HCT116 (cell line): ENCODE measurements at regions not wholly inside any gene's neighbourhood (a gene's known extent, or its start where the extent isn't known, plus 50 kb on each side); places are given as distances from the start of the nearest gene placed in this dataset.

ENCODE experiments used
- ATAC-seq: fragments of 200-7000 bp; cut with Tn5 transposase; 2 replicates; pipeline ENCODE4 v1.9.1; 2020; ENCODE audit warnings: mild to moderate bottlenecking, moderate library complexity
- BruUV-seq: library from RNA; stranded (reverse); fragments of 400-500 nt; replicated peaks from 2 replicates; lab custom pipeline; 2021; lab: Mats Ljungman, UMichigan
- CTCF ChIA-PET: fragments of 300-600 bp; sonication (Branson Sonifier 250); formaldehyde crosslinking; loops from one replicate; lab custom pipeline; 2021; ENCODE audit warnings: antibody characterized with exemption; lab: Charles Lee
- POLR2A ChIA-PET: fragments of 300-600, 350-600 bp; sonication (Branson Sonifier 250); formaldehyde crosslinking; loops from one replicate; lab custom pipeline; 2021; ENCODE audit warnings: antibody characterized with exemption; lab: Charles Lee
- RAD21 ChIA-PET, 2 experiments: fragments of 300-600 bp; sonication (Branson Sonifier 250); formaldehyde crosslinking; loops; one replicate each; lab custom pipeline; 2023; ENCODE audit warnings: low total read pairs in 2 of 2; ENCODE audit not compliant: uncharacterized antibody in 2 of 2, unreplicated experiment in 2 of 2, low non-redundant PET in 1 of 2; lab: Charles Lee
- DNase-seq: peaks from one replicate; pipeline ENCODE4 v3.0.0-alpha.2; 2010; ENCODE audit warnings: low read depth, low spot score
- H2AFZ ChIP-seq: fragments of 200-600 bp; shearing (Covaris generic), sonication (generic); 2 replicates; pipeline ENCODE4 v1.6.1; 2017; ENCODE audit warnings: low read depth, mixed run types, mixed read lengths, antibody characterized with exemption, low read length; ENCODE audit not compliant: poor library complexity, severe bottlenecking
- H3K27ac ChIP-seq: 2 replicates; pipeline ENCODE4 v1.5.1; 2012; ENCODE audit warnings: low read depth, low read length
- H3K27me3 ChIP-seq: fragments of 200-600 bp; sonication (generic); 2 replicates; pipeline ENCODE4 v1.6.1; 2016; ENCODE audit warnings: mixed run types, low read length, mixed read lengths; ENCODE audit not compliant: insufficient read depth
- H3K36me3 ChIP-seq, 2 experiments: fragments of 200-500 bp in 1 of 2; fragments of 200-600 bp in 1 of 2; sonication (Bioruptor generic) in 1 of 2; sonication (generic) in 1 of 2; 2 replicates each; pipeline versions ENCODE4 v1.5.1 to v1.6.1; 2014 to 2016; ENCODE audit warnings: low read length in 2 of 2, inconsistent platforms in 1 of 2, mixed read lengths in 1 of 2, mixed run types in 1 of 2; ENCODE audit not compliant: insufficient read depth in 2 of 2, control insufficient read depth in 1 of 2
- H3K4me1 ChIP-seq, 2 experiments: fragments of 200-600 bp in 1 of 2; sonication (generic) in 1 of 2; 2 replicates each; pipeline versions ENCODE4 v1.5.1 to v1.6.1; 2012 to 2017; ENCODE audit warnings: low read length in 2 of 2, inconsistent platforms in 1 of 2, mild to moderate bottlenecking in 1 of 2, mixed read lengths in 1 of 2, mixed run types in 1 of 2, moderate library complexity in 1 of 2; ENCODE audit not compliant: insufficient read depth in 2 of 2, control insufficient read depth in 1 of 2
- H3K4me2 ChIP-seq: fragments of 200-600 bp; sonication (generic); 2 replicates; pipeline ENCODE4 v1.6.1; 2017; ENCODE audit warnings: mixed run types, low read length, mixed read lengths
- H3K4me3 ChIP-seq, 2 experiments: fragments of 200-600 bp in 1 of 2; sonication (generic) in 1 of 2; replicated peaks in 1 of 2; 2 replicates each; pipeline ENCODE4 v1.5.1; 2011 to 2016; ENCODE audit warnings: low read length in 2 of 2, control low read depth in 1 of 2, low read depth in 1 of 2, mild to moderate bottlenecking in 1 of 2, mixed read lengths in 1 of 2, mixed run types in 1 of 2
- H3K79me2 ChIP-seq: fragments of 200-600 bp; sonication (generic); 2 replicates; pipeline ENCODE4 v1.6.1; 2017; ENCODE audit warnings: mild to moderate bottlenecking, mixed run types, low read length, moderate library complexity, mixed read lengths; ENCODE audit not compliant: insufficient read depth
- H3K9ac ChIP-seq: fragments of 200-600 bp; sonication (generic); 2 replicates; pipeline ENCODE4 v1.6.1; 2016; ENCODE audit warnings: low read length, mixed read lengths
- H3K9me2 ChIP-seq: fragments of 200-600 bp; sonication (generic), shearing (Covaris generic); 2 replicates; pipeline ENCODE4 v1.6.1; 2017; ENCODE audit warnings: mixed run types, mild to moderate bottlenecking, moderate library complexity; ENCODE audit not compliant: insufficient read depth
- H3K9me3 ChIP-seq, 2 experiments: fragments of 200-500 bp in 1 of 2; fragments of 200-600 bp in 1 of 2; sonication (Bioruptor generic) in 1 of 2; sonication (generic) in 1 of 2; 2 replicates each; pipeline ENCODE4 v1.6.1; 2014 to 2017; ENCODE audit warnings: low read length in 2 of 2, mixed read lengths in 2 of 2, inconsistent platforms in 1 of 2, low read depth in 1 of 2, mild to moderate bottlenecking in 1 of 2, mixed run types in 1 of 2, moderate library complexity in 1 of 2; ENCODE audit not compliant: control insufficient read depth in 1 of 2, insufficient read depth in 1 of 2
- H4K20me1 ChIP-seq: fragments of 200-600 bp; sonication (generic), shearing (Covaris generic); 2 replicates; pipeline ENCODE4 v1.6.1; 2017; ENCODE audit warnings: mixed run types, mild to moderate bottlenecking, moderate library complexity; ENCODE audit not compliant: insufficient read depth
- CBX3 ChIP-seq: IDR thresholded peaks from 2 replicates; pipeline ENCODE4 v1.6.1; 2012; ENCODE audit warnings: low read depth
- EZH2 ChIP-seq: fragments of 200-600 bp; sonication (generic); IDR thresholded peaks from 2 replicates; pipeline ENCODE4 v1.6.1; 2017; ENCODE audit warnings: antibody characterized with exemption, mixed run types
- POLR2AphosphoS5 ChIP-seq: IDR thresholded peaks from 2 replicates; pipeline ENCODE4 v1.6.1; 2011; ENCODE audit warnings: mild to moderate bottlenecking, low read depth, low read length, moderate library complexity
- SIN3A ChIP-seq: IDR thresholded peaks from 2 replicates; pipeline ENCODE4 v1.6.1; 2012; ENCODE audit warnings: low read depth
- SRF ChIP-seq: IDR thresholded peaks from 2 replicates; pipeline ENCODE4 v1.6.1; 2012; ENCODE audit warnings: low read depth
- YY1 ChIP-seq: IDR thresholded peaks from 2 replicates; pipeline ENCODE4 v1.6.1; 2011; ENCODE audit warnings: low read length, low read depth, moderate library complexity, mild to moderate bottlenecking; ENCODE audit not compliant: insufficient replicate concordance; ENCODE audit errors: extremely low read depth
- ZFX ChIP-seq: fragments of 450-650 bp; IDR thresholded peaks from 2 replicates; pipeline ENCODE4 v1.6.1; 2017
- intact Hi-C: fragments of 100-400 bp; cut with micrococcal nuclease; formaldehyde crosslinking; loops from 2 replicates; pipeline ENCODE4 v1.10.0; 2022
- TF ChIP-seq, protein P1 (sequence below), 3 experiments: fragments of 200-600 bp in 1 of 3; sonication (generic) in 1 of 3; IDR thresholded peaks in 2 of 3; conservative IDR thresholded peaks in 1 of 3; 2 replicates each; pipeline ENCODE4 v1.5.1; 2012 to 2017; ENCODE audit warnings: low read depth in 2 of 3, low read length in 2 of 3, antibody characterized with exemption in 1 of 3, borderline replicate concordance in 1 of 3, control low read depth in 1 of 3, mild to moderate bottlenecking in 1 of 3, mixed read lengths in 1 of 3, mixed run types in 1 of 3, moderate library complexity in 1 of 3; ENCODE audit not compliant: insufficient read depth in 1 of 3
- TF ChIP-seq, protein P2 (sequence below): IDR thresholded peaks from 2 replicates; pipeline ENCODE4 v1.6.1; 2012
- TF ChIP-seq, protein P3 (sequence below): IDR thresholded peaks from 2 replicates; pipeline ENCODE4 v1.6.1; 2012; ENCODE audit warnings: low read depth

DNA sequence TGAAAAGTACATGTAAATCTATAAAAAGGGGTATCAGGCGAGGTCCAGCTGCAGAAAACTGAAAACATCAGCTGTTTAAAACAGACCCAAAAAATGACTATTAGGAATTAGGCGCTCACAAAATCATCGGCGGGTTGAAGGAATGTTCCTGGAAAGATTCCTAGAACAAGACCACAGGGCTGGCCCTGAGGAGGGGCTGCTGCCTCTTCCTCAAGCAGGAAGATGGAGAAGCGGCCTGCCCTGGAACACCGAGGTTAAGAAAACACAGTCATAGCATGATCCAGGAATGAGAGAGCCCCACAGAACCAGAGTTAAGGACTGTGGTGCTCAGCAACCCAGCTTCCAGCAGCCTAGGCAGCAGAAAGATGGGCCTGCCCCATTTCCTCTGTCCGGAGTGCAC lies 78.4 kb downstream of the C11orf91 start:
- no peak overlapping the region for H3K4me3 ChIP-seq
- H4K20me1 ChIP-seq: no peaks in the 10 kb centered on the region
- ATAC-seq (no peak), DNase-seq (no peak)
- H2AFZ ChIP-seq: no peak overlapping the region
- H3K36me3 ChIP-seq: no peaks in the 10 kb centered on the region
- H3K4me2 ChIP-seq: no peak overlapping the region
- H3K9me3 ChIP-seq: no peaks in the 10 kb centered on the region
- no peaks in the 10 kb centered on the region for H3K79me2 ChIP-seq
- ChIA-PET RAD21 (no interaction called here), POLR2A (no interaction called here)
- no peak overlapping the region for H3K27ac ChIP-seq
- H3K9me2 ChIP-seq: no peaks in the 10 kb centered on the region
- no peak overlapping the region for H3K9ac ChIP-seq
- BruUV-seq: no TSS peak
- no peaks in the 10 kb centered on the region for H3K4me1 ChIP-seq
- intact Hi-C loops: no loop called here
- TF ChIP-seq SRF (no peak), CBX3 (no peak), SIN3A (no peak), EZH2 (no peak), POLR2AphosphoS5 (no peak), YY1 (no peak), ZFX (no peak)
- TF ChIP-seq, protein P1, sequence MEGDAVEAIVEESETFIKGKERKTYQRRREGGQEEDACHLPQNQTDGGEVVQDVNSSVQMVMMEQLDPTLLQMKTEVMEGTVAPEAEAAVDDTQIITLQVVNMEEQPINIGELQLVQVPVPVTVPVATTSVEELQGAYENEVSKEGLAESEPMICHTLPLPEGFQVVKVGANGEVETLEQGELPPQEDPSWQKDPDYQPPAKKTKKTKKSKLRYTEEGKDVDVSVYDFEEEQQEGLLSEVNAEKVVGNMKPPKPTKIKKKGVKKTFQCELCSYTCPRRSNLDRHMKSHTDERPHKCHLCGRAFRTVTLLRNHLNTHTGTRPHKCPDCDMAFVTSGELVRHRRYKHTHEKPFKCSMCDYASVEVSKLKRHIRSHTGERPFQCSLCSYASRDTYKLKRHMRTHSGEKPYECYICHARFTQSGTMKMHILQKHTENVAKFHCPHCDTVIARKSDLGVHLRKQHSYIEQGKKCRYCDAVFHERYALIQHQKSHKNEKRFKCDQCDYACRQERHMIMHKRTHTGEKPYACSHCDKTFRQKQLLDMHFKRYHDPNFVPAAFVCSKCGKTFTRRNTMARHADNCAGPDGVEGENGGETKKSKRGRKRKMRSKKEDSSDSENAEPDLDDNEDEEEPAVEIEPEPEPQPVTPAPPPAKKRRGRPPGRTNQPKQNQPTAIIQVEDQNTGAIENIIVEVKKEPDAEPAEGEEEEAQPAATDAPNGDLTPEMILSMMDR (IDR thresholded peaks at IDR 0.05 in 2 of 3, conservative IDR thresholded peaks at IDR 0.05 in 1 of 3; ENCODE audit: borderline replicate concordance in 1 of 3, insufficient read depth in 1 of 3, low read depth in 2 of 3, low read length in 2 of 3): no peak
- TF ChIP-seq, protein P2, sequence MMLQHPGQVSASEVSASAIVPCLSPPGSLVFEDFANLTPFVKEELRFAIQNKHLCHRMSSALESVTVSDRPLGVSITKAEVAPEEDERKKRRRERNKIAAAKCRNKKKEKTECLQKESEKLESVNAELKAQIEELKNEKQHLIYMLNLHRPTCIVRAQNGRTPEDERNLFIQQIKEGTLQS: no peak
- TF ChIP-seq, protein P3, sequence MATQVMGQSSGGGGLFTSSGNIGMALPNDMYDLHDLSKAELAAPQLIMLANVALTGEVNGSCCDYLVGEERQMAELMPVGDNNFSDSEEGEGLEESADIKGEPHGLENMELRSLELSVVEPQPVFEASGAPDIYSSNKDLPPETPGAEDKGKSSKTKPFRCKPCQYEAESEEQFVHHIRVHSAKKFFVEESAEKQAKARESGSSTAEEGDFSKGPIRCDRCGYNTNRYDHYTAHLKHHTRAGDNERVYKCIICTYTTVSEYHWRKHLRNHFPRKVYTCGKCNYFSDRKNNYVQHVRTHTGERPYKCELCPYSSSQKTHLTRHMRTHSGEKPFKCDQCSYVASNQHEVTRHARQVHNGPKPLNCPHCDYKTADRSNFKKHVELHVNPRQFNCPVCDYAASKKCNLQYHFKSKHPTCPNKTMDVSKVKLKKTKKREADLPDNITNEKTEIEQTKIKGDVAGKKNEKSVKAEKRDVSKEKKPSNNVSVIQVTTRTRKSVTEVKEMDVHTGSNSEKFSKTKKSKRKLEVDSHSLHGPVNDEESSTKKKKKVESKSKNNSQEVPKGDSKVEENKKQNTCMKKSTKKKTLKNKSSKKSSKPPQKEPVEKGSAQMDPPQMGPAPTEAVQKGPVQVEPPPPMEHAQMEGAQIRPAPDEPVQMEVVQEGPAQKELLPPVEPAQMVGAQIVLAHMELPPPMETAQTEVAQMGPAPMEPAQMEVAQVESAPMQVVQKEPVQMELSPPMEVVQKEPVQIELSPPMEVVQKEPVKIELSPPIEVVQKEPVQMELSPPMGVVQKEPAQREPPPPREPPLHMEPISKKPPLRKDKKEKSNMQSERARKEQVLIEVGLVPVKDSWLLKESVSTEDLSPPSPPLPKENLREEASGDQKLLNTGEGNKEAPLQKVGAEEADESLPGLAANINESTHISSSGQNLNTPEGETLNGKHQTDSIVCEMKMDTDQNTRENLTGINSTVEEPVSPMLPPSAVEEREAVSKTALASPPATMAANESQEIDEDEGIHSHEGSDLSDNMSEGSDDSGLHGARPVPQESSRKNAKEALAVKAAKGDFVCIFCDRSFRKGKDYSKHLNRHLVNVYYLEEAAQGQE: no peak
- TF ChIP-seq, all 23 proteins: peak for 0
- no peaks in the 10 kb centered on the region for H3K27me3 ChIP-seq
- CTCF ChIA-PET: no interaction called here
